ENCODE measurements at regions not wholly inside any gene's neighbourhood (a gene's known extent, or its start where the extent isn't known, plus 50 kb on each side); places are given as distances from the start of the nearest gene placed in this dataset.

DNA sequence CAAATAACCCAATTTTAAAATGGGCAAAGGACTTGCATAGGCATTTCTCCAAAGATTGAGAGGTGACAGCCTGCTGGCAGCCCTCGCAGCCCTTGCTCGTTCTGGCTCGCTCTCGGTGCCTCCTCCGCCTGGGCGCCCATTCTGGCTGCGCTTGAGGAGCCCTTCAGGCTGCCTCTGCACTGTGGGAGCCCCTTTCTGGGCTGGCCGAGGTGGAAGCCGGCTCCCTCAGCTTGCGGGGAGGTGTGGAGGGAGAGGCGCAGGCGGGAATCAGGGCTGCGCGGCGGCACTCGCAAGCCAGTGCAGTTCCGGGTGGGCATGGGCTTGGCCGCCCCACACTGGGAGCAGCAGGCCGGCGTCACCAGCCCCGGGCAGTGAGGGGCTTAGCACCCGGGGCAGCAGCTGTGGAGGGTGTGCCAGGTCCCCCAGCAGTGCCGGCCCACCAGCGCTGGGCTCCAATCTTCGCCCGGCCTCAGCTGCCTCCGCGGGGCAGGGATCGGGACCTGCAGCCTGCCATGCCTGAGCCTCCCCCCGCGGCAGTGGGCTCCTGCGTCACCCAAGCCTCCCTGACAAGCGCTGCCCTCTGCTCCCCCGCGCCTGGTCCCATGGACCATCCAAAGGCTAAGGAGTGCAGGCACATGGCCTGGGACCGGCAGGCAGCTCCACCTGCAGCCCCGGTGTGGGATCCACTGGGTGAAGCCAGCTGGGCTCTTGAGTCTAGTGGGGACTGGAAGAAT is 54.0 kb upstream of the GALNT17 start:
- H3K4me3 ChIP-seq (ENCODE audit: low read depth, low read length), result no peak overlapping the region
- in situ Hi-C loops (cut with HindIII; ENCODE audit: low sequenced_read_pairs), result no loop called here
- DNase-seq (ENCODE audit: low read depth), result no peak
- TF ChIP-seq CTCF (IDR thresholded peaks at IDR 0.05; ENCODE audit: low read depth, low read length, missing control alignments), result no peak

Measured in astrocyte of the cerebellum (primary cell).